Vagina (tissue), 2 donors: ENCODE measurements at regions not wholly inside any gene's neighbourhood (a gene's known extent, or its start where the extent isn't known, plus 50 kb on each side); places are given as distances from the start of the nearest gene placed in this dataset.

Experiments used
- POLR2A ChIP-seq, 2 donors: fragments of 450-650 bp; IDR thresholded peaks; one replicate each; pipeline ENCODE4 v1.6.1; 2017; ENCODE audit warnings: antibody characterized with exemption in 2 of 2, mild to moderate bottlenecking in 2 of 2, moderate library complexity in 2 of 2
- TF ChIP-seq, protein P1 (sequence below), 3 experiments: fragments of 450-650 bp in 2 of 3; fragments of 200-600 bp in 1 of 3; sonication (generic) in 1 of 3; IDR thresholded peaks; one replicate each; pipeline ENCODE4 v1.5.1; 2017 to 2019; ENCODE audit warnings: antibody characterized with exemption in 3 of 3, mild to moderate bottlenecking in 2 of 3, moderate library complexity in 2 of 3

DNA sequence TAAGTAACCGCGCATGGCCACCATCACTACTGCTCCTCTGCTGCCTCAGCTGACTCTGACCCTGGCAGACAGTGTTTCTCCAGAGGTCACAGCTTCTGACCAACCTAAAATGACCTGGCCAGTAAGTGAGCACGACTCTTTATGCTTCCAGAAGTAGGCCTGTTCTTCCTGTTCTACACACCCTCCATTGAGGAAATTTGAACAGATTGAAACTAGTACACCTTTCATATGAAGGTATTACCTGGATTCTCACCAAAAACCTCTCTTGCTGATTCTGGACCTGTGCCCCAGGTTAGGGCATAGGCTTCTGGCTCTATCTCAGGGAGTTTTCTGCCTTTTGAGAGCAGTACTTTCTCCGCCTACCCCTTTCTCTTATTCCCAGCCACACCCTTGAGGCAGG, 178.4 kb upstream of the FRMD6 start:
- TF ChIP-seq, protein P1, sequence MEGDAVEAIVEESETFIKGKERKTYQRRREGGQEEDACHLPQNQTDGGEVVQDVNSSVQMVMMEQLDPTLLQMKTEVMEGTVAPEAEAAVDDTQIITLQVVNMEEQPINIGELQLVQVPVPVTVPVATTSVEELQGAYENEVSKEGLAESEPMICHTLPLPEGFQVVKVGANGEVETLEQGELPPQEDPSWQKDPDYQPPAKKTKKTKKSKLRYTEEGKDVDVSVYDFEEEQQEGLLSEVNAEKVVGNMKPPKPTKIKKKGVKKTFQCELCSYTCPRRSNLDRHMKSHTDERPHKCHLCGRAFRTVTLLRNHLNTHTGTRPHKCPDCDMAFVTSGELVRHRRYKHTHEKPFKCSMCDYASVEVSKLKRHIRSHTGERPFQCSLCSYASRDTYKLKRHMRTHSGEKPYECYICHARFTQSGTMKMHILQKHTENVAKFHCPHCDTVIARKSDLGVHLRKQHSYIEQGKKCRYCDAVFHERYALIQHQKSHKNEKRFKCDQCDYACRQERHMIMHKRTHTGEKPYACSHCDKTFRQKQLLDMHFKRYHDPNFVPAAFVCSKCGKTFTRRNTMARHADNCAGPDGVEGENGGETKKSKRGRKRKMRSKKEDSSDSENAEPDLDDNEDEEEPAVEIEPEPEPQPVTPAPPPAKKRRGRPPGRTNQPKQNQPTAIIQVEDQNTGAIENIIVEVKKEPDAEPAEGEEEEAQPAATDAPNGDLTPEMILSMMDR (IDR thresholded peaks at IDR 0.05) = no peak
- TF ChIP-seq POLR2A (IDR thresholded peaks at IDR 0.05) = no peak
